WERI-Rb-1 (cell line): ENCODE measurements at regions not wholly inside any gene's neighbourhood (a gene's known extent, or its start where the extent isn't known, plus 50 kb on each side); places are given as distances from the start of the nearest gene placed in this dataset.

Source experiments
- DNase-seq: peaks from one replicate; pipeline ENCODE4 v3.0.0-alpha.2; 2020
- H3K27ac ChIP-seq: fragments of 250-450 bp; sonication (Bioruptor Pico); 2 replicates; pipeline ENCODE4 v1.5.1; 2020; ENCODE audit warnings: mild to moderate bottlenecking, moderate library complexity
- H3K27me3 ChIP-seq: fragments of 250-450 bp; sonication (Bioruptor Pico); 2 replicates; pipeline ENCODE4 v1.5.1; 2021; ENCODE audit warnings: mild to moderate bottlenecking, low read depth, moderate library complexity; ENCODE audit not compliant: insufficient read depth, severe bottlenecking
- H3K36me3 ChIP-seq: fragments of 250-450 bp; sonication (Bioruptor Pico); 2 replicates; pipeline ENCODE4 v1.5.1; 2020; ENCODE audit warnings: mild to moderate bottlenecking, moderate library complexity
- H3K4me3 ChIP-seq: 2 replicates; pipeline ENCODE4 v1.5.1; 2011; ENCODE audit warnings: low read depth, mild to moderate bottlenecking, control low read depth, low read length
- H3K9me3 ChIP-seq: fragments of 250-450 bp; sonication (Bioruptor Pico); 2 replicates; pipeline ENCODE4 v1.5.1; 2021; ENCODE audit warnings: mild to moderate bottlenecking, moderate library complexity; ENCODE audit not compliant: severe bottlenecking
- TF ChIP-seq, protein P1 (sequence below): IDR thresholded peaks from 2 replicates; pipeline ENCODE4 v1.5.1; 2011; ENCODE audit warnings: low read depth, mild to moderate bottlenecking, control low read depth, inconsistent platforms, low read length

- Histone ChIP-seq H3K9me3 (no peaks in the 10 kb centered on the region), H3K4me3 (no peak overlapping the region), H3K27ac (no peak overlapping the region), H3K27me3 (no peaks in the 10 kb centered on the region), H3K36me3 (no peaks in the 10 kb centered on the region)
- TF ChIP-seq, protein P1, sequence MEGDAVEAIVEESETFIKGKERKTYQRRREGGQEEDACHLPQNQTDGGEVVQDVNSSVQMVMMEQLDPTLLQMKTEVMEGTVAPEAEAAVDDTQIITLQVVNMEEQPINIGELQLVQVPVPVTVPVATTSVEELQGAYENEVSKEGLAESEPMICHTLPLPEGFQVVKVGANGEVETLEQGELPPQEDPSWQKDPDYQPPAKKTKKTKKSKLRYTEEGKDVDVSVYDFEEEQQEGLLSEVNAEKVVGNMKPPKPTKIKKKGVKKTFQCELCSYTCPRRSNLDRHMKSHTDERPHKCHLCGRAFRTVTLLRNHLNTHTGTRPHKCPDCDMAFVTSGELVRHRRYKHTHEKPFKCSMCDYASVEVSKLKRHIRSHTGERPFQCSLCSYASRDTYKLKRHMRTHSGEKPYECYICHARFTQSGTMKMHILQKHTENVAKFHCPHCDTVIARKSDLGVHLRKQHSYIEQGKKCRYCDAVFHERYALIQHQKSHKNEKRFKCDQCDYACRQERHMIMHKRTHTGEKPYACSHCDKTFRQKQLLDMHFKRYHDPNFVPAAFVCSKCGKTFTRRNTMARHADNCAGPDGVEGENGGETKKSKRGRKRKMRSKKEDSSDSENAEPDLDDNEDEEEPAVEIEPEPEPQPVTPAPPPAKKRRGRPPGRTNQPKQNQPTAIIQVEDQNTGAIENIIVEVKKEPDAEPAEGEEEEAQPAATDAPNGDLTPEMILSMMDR, result no peak
- no peak for DNase-seq
Measured at GRCh38 chr4:176886135-176886534, 93.4 kb upstream of the VEGFC start.

DNA sequence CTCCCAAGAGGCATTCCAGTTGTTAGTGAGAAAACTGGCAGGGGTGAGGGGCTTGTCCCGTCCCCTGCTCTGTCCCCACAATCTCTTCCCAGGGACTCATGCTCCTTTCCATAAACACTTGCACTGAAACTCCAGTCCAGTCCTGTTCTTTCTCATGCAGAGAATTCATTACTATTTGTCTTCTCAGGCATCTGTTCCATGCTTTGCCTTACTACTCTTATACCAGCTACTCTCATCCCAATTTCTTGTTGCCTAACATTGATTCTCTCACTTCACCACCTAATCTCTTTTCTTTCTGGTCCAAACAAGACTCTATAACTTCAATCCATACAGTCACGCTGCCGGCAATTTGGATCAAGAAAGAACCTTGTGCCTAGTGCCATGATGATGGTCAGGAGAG lies 97.1 kb upstream of the VEGFC start:
- H3K27me3 ChIP-seq, result no peaks in the 10 kb centered on the region
- no peaks in the 10 kb centered on the region for H3K36me3 ChIP-seq
- no peak overlapping the region for H3K27ac ChIP-seq
- H3K4me3 ChIP-seq, result no peak overlapping the region
- TF ChIP-seq, protein P1, result no peak
- no peak for DNase-seq
- H3K9me3 ChIP-seq, result no peaks in the 10 kb centered on the region

DNA sequence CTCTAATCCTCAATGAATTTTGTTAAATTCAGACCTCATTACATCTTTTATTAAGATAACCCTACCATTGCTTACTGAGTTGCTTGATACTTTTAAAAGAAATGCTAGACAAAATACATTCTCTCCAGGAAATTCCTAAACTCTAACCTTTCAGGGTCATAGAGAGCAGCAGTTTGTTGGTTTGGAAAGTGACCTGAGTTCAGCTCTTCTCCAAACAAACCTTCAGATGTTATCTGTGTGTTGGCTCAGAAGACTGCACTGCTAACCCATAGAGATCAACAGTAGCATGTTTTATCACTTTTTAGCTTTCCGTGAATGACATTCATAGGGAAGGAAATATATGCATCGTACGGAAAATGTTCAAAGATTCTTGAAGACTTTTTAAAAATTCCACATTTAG lies 101.8 kb upstream of the VEGFC start:
- DNase-seq, result no peak
- TF ChIP-seq, protein P1, result no peak
- H3K36me3 ChIP-seq, result no peaks in the 10 kb centered on the region
- no peaks in the 10 kb centered on the region for H3K27me3 ChIP-seq
- no peaks in the 10 kb centered on the region for H3K9me3 ChIP-seq
- no peak overlapping the region for H3K4me3 ChIP-seq
- no peak overlapping the region for H3K27ac ChIP-seq

- Histone ChIP-seq H3K4me3 (no peak overlapping the region), H3K36me3 (no peaks in the 10 kb centered on the region), H3K27me3 (no peaks in the 10 kb centered on the region), H3K9me3 (no peaks in the 10 kb centered on the region), H3K27ac (no peak overlapping the region)
- TF ChIP-seq, protein P1, result no peak
- no peak for DNase-seq
Measured at GRCh38 chr4:176896211-176896610, 103.5 kb upstream of the VEGFC start.

DNA sequence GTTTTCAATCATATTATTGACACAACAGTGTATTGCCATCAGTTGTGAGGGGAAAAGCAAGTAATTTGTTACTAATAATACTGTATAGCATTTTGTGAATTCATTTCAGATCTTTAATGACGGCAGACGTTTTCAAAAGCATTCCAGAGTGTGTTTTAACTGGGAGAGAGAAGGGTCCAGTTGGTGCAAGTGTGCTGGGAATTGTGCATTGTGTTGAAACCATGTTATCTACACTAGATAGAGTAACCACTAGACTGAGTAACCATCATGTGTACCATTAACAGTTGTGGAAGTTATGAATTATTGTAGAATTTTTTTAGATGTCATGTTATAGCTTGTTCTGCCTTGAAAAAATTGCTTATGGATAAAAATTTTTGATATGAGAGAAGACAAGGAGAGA lies 104.5 kb upstream of the VEGFC start:
- TF ChIP-seq, protein P1, result no peak
- Histone ChIP-seq H3K27me3 (no peaks in the 10 kb centered on the region), H3K36me3 (no peaks in the 10 kb centered on the region), H3K4me3 (no peak overlapping the region), H3K9me3 (no peaks in the 10 kb centered on the region), H3K27ac (no peak overlapping the region)
- no peak for DNase-seq

GRCh38 chr4:176898791-176899190 lies 106.1 kb upstream of the VEGFC start:
- TF ChIP-seq, protein P1, result no peak
- Histone ChIP-seq H3K9me3 (no peaks in the 10 kb centered on the region), H3K27ac (no peak overlapping the region), H3K4me3 (no peak overlapping the region), H3K27me3 (no peaks in the 10 kb centered on the region), H3K36me3 (no peaks in the 10 kb centered on the region)
- DNase-seq, result no peak
